Endodermal cell (in vitro differentiated cells): ENCODE measurements at regions not wholly inside any gene's neighbourhood (a gene's known extent, or its start where the extent isn't known, plus 50 kb on each side); places are given as distances from the start of the nearest gene placed in this dataset.

Source experiments
- DNase-seq: peaks from one replicate; pipeline ENCODE4 v3.0.0-alpha.2; 2017
- H3K27ac ChIP-seq: 2 replicates; pipeline ENCODE4 v1.5.1; 2013; ENCODE audit warnings: mild to moderate bottlenecking, low read depth, low read length, moderate library complexity
- H3K27me3 ChIP-seq: 2 replicates; pipeline ENCODE4 v1.6.1; 2013; ENCODE audit warnings: mild to moderate bottlenecking, low read length, moderate library complexity; ENCODE audit not compliant: insufficient read depth, control insufficient read depth, poor library complexity, severe bottlenecking
- H3K36me3 ChIP-seq: 2 replicates; pipeline ENCODE4 v1.7.0; 2013; ENCODE audit warnings: mild to moderate bottlenecking, low read length, moderate library complexity; ENCODE audit not compliant: control insufficient read depth, insufficient read depth
- H3K4me1 ChIP-seq: one replicate; pipeline ENCODE4 v1.7.0; 2013; ENCODE audit warnings: low read length; ENCODE audit not compliant: control insufficient read depth, insufficient read depth
- H3K4me3 ChIP-seq: 2 replicates; pipeline ENCODE4 v1.5.1; 2013; ENCODE audit warnings: mild to moderate bottlenecking, low read length, moderate library complexity
- H3K9ac ChIP-seq: 2 replicates; pipeline ENCODE4 v1.6.1; 2013; ENCODE audit warnings: mild to moderate bottlenecking, low read length, moderate library complexity; ENCODE audit not compliant: poor library complexity, severe bottlenecking; ENCODE audit errors: extremely low read depth
- H3K9me3 ChIP-seq: 2 replicates; pipeline ENCODE4 v1.6.1; 2013; ENCODE audit warnings: mild to moderate bottlenecking, low read length, moderate library complexity; ENCODE audit not compliant: control insufficient read depth
- H3K27ac Mint-ChIP-seq: 2 replicates; pipeline ENCODE4 v1.8.0; 2020; ENCODE audit warnings: mixed read lengths
- H3K27me3 Mint-ChIP-seq: 2 replicates; pipeline ENCODE4 v1.8.0; 2021; ENCODE audit warnings: mild to moderate bottlenecking, mixed read lengths; ENCODE audit not compliant: insufficient read depth
- H3K36me3 Mint-ChIP-seq: 2 replicates; pipeline ENCODE4 v1.8.0; 2020; ENCODE audit warnings: low read depth, mixed read lengths
- H3K4me1 Mint-ChIP-seq: 2 replicates; pipeline ENCODE4 v1.8.0; 2020; ENCODE audit warnings: mixed read lengths
- H3K4me3 Mint-ChIP-seq: 2 replicates; pipeline ENCODE4 v1.8.0; 2020; ENCODE audit warnings: mild to moderate bottlenecking, moderate library complexity, mixed read lengths
- H3K9me3 Mint-ChIP-seq: 2 replicates; pipeline ENCODE4 v1.8.0; 2020; ENCODE audit warnings: mild to moderate bottlenecking, mixed read lengths
- CTCF ChIP-seq: fragments of 200-600 bp; sonication (generic); conservative IDR thresholded peaks from 2 replicates; pipeline ENCODE4 v1.5.0; 2021; ENCODE audit warnings: antibody characterized with exemption, mild to moderate bottlenecking
- WGBS, 2 experiments: methylation state at CpG; one replicate each; pipeline versions ENCODE4 v1.1.5 to v1.1.7; 2013; ENCODE audit warnings: missing lambda C conversion rate in 2 of 2, mixed read lengths in 1 of 2; ENCODE audit not compliant: insufficient coverage in 1 of 2, insufficient read length in 1 of 2; 5-methylcytosine and 5-hydroxymethylcytosine counted together

GRCh38 chr7:12821746-12822145 lies 134.3 kb downstream of the ARL4A start:
- no peak for TF ChIP-seq CTCF
- H3K4me1 Mint-ChIP-seq: peaks cover 19% of the 10 kb centered on the region
- H3K36me3 ChIP-seq: no peaks in the 10 kb centered on the region
- H3K27me3 Mint-ChIP-seq: no peaks in the 10 kb centered on the region
- no peak overlapping the region for H3K4me3 ChIP-seq
- H3K9ac ChIP-seq: no peak overlapping the region
- DNase-seq: no peak
- no peak overlapping the region for H3K27ac ChIP-seq
- H3K4me1 ChIP-seq: peaks cover 3% of the 10 kb centered on the region
- H3K27me3 ChIP-seq: no peaks in the 10 kb centered on the region
- 83 to 87% methylated on average over 2 of the region's 2 CpGs for WGBS, 2 experiments
- H3K4me3 Mint-ChIP-seq: no peak overlapping the region
- H3K27ac Mint-ChIP-seq: no peak overlapping the region
- H3K36me3 Mint-ChIP-seq: no peaks in the 10 kb centered on the region
- no peaks in the 10 kb centered on the region for H3K9me3 ChIP-seq
- H3K9me3 Mint-ChIP-seq: peaks cover 6% of the 10 kb centered on the region

- 71 to 91% methylated on average over 1 of the region's 1 CpG for WGBS, 2 experiments
- Histone ChIP-seq H3K4me3 (no peak overlapping the region), H3K9ac (no peak overlapping the region), H3K36me3 (no peaks in the 10 kb centered on the region), H3K4me1 (no peaks in the 10 kb centered on the region), H3K9me3 (no peaks in the 10 kb centered on the region), H3K27me3 (no peaks in the 10 kb centered on the region), H3K27ac (no peak overlapping the region)
- TF ChIP-seq CTCF: no peak
- Mint-ChIP-seq H3K36me3 (no peaks in the 10 kb centered on the region), H3K4me1 (peaks cover 5% of the 10 kb centered on the region), H3K27ac (no peak overlapping the region), H3K4me3 (no peak overlapping the region), H3K9me3 (peaks cover 6% of the 10 kb centered on the region), H3K27me3 (no peaks in the 10 kb centered on the region)
- no peak for DNase-seq
Measured at GRCh38 chr7:12826079-12826478, 138.6 kb downstream of the ARL4A start.

GRCh38 chr7:12827219-12827821 lies 139.9 kb downstream of the ARL4A start:
- DNase-seq: no peak
- H3K36me3 Mint-ChIP-seq: no peaks in the 10 kb centered on the region
- H3K4me3 Mint-ChIP-seq: no peak overlapping the region
- Histone ChIP-seq H3K36me3 (no peaks in the 10 kb centered on the region), H3K4me3 (no peak overlapping the region), H3K27me3 (no peaks in the 10 kb centered on the region), H3K4me1 (no peaks in the 10 kb centered on the region), H3K9ac (no peak overlapping the region), H3K9me3 (no peaks in the 10 kb centered on the region), H3K27ac (no peak overlapping the region)
- no peak for TF ChIP-seq CTCF
- no peaks in the 10 kb centered on the region for H3K4me1 Mint-ChIP-seq
- H3K9me3 Mint-ChIP-seq: peaks cover 6% of the 10 kb centered on the region
- 98 to 100% methylated on average over 1 to 3 of the region's 4 CpGs for WGBS, 2 experiments
- H3K27me3 Mint-ChIP-seq: no peaks in the 10 kb centered on the region
- no peak overlapping the region for H3K27ac Mint-ChIP-seq
